HG03280 (cell line): ENCODE measurements at regions not wholly inside any gene's neighbourhood (a gene's known extent, or its start where the extent isn't known, plus 50 kb on each side); places are given as distances from the start of the nearest gene placed in this dataset.

Source experiments
- ATAC-seq: cut with Tn5 transposase; IDR thresholded peaks from one replicate; pipeline ENCODE4 v1.9.1; 2021; ENCODE audit warnings: mild to moderate bottlenecking, moderate library complexity; ENCODE audit not compliant: unreplicated experiment

GRCh38 chr22:22151308-22151707 is 93.3 kb upstream of the VPREB1 start:
- no peak for ATAC-seq

- ATAC-seq = no peak
Measured at GRCh38 chr22:22150457-22150856, 94.1 kb upstream of the VPREB1 start.

- no peak for ATAC-seq
Measured at GRCh38 chr22:22148905-22149304, 95.7 kb upstream of the VPREB1 start.

- ATAC-seq = no peak
Measured at GRCh38 chr22:22144858-22145257, 99.7 kb upstream of the VPREB1 start.

- ATAC-seq = no peak
Measured at GRCh38 chr22:22143448-22143847, 101.1 kb upstream of the VPREB1 start.

- ATAC-seq = no peak
Measured at GRCh38 chr22:22142661-22143060, 101.9 kb upstream of the VPREB1 start.

GRCh38 chr22:22141771-22142591 is 102.6 kb upstream of the VPREB1 start:
- no peak for ATAC-seq

GRCh38 chr22:22141031-22141430 is 103.6 kb upstream of the VPREB1 start:
- ATAC-seq = no peak

GRCh38 chr22:22139364-22139763 is 105.2 kb upstream of the VPREB1 start:
- no peak for ATAC-seq

GRCh38 chr22:22138915-22139314 is 105.7 kb upstream of the VPREB1 start:
- ATAC-seq = no peak

- no peak for ATAC-seq
Measured at GRCh38 chr22:22137891-22138290, 106.7 kb upstream of the VPREB1 start.

GRCh38 chr22:22133910-22134309 is 110.7 kb upstream of the VPREB1 start:
- ATAC-seq = no peak

- ATAC-seq = no peak
Measured at GRCh38 chr22:22130953-22131608, 113.5 kb upstream of the VPREB1 start.

GRCh38 chr22:22129387-22129786 is 115.2 kb upstream of the VPREB1 start:
- no peak for ATAC-seq

- no peak for ATAC-seq
Measured at GRCh38 chr22:22128440-22128839, 116.1 kb upstream of the VPREB1 start.

GRCh38 chr22:22127100-22127499 is 117.5 kb upstream of the VPREB1 start:
- no peak for ATAC-seq

GRCh38 chr22:22125579-22126468 is 118.8 kb upstream of the VPREB1 start:
- ATAC-seq = no peak

GRCh38 chr22:22125028-22125578 is 119.5 kb upstream of the VPREB1 start:
- ATAC-seq = no peak

- ATAC-seq = no peak
Measured at GRCh38 chr22:22124374-22124773, 120.2 kb upstream of the VPREB1 start.

GRCh38 chr22:22123960-22124278 is 120.7 kb upstream of the VPREB1 start:
- no peak for ATAC-seq
